NCI-H345 treated with DMSO at 0.1 percent for 48 hours (cell line): ENCODE measurements at regions not wholly inside any gene's neighbourhood (a gene's known extent, or its start where the extent isn't known, plus 50 kb on each side); places are given as distances from the start of the nearest gene placed in this dataset.

ENCODE experiments used
- DNase-seq: peaks from one replicate; lab custom pipeline; 2025; ENCODE audit not compliant: unreplicated experiment; lab: John Stamatoyannopoulos, UW

DNA sequence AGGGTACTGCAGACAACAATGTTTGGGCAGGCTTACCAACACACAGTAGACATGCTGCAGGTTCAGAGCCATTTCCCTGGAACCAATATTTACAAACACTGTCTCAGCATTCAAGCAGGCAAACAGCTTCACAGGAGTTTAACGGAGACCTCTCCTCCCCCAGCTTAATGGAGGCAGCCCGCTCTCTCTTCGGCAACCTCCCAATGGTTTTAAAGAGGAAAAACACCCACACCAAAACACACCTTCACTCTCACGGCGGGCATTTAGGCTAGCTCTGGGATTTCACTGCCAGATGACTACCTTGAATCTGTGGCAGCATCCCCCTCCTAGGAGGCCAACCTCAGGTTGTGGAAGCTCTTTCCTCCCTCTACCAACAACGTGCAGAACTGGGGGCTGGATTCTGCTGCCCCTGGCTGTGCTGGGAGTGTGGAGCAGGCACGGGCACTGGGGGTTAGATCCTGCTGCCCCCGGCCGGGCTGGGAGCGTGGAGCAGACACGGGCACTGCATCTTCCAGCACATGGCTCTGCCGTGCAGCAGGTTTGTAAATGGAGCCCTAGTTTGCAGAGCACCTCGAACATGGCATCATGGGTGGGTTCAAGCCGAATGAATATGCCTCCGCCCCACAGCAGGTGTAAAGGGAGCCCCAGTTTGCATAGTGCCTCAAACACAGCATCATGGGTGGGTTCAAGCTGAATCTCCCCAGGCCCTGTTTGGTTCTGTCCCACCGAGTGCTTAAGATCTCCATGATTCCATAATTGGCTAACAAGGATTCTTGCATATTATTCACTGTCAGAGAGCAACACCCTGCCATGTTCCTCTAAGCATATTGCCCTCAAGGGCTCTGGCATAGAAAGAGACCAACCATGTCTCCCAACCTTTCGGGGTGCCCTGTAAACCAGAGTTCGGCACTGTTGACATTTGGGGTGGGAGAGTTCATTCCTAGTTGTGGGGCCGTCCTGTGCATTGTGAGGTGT lies 86.4 kb downstream of the RBFOX3 start:
- DNase-seq: no peak

- DNase-seq: no peak
Observed at GRCh38 chr17:79522414-79522813, 88.4 kb downstream of the RBFOX3 start.

GRCh38 chr17:79521225-79521624 lies 89.6 kb downstream of the RBFOX3 start:
- DNase-seq: no peak

GRCh38 chr17:79520167-79521165 lies 90.4 kb downstream of the RBFOX3 start:
- DNase-seq: no peak

GRCh38 chr17:79519601-79520000 lies 91.2 kb downstream of the RBFOX3 start:
- no peak for DNase-seq

DNA sequence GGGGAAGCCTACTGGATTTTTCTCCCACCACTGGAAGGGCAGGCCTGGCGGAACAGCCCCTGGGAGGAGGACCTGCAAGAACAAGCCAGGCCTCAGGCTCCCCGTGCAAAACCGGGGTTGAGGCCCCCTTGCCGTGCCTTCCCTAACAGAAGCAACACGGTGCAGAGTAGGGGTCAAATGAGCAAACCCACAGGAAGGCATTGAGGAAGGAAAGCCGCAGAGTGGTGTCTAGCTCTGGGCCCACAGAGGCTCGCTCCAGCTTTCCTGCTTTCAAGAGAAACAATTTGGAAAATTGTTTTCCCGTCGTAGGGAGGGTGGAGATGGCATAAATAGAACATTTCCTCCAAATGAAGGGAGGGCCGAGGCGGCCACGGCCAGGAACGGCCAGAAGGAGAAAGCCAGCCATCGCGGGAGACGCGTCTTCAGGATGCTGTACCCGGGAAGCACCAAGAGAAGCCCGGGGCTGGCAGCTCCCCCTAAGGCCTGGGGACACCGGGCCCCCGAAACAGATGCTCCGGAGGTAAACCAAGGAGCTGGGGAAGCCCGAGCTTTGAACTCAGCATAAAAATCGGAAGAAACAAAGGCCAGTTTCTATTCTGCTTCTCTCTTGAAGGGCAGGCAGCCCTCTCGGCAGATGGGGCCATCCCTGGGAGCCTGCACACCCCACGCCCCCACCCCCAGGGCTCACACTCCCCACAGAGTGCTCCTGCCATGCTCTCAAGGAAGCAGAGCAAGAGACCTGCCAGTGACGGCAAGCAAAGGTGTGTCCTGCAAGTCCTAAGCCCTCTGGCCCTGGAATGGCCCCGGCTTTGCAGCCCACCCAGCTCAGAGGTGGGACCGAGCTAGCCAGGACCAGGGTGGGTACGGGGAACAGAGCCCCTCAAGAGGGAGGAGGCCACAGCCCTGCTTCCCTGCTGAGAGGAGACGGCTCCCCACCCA lies 92.0 kb downstream of the RBFOX3 start:
- no peak for DNase-seq

- no peak for DNase-seq
Observed at GRCh38 chr17:79517827-79518584, 92.8 kb downstream of the RBFOX3 start.

GRCh38 chr17:79515646-79516571 lies 94.9 kb downstream of the RBFOX3 start:
- DNase-seq: no peak

- DNase-seq: no peak
Observed at GRCh38 chr17:79515110-79515509, 95.7 kb downstream of the RBFOX3 start.

GRCh38 chr17:79513820-79514535 lies 96.9 kb downstream of the RBFOX3 start:
- no peak for DNase-seq

- no peak for DNase-seq
Observed at GRCh38 chr17:79513206-79513605, 97.6 kb downstream of the RBFOX3 start.

- DNase-seq: no peak
Observed at GRCh38 chr17:79511471-79511870, 99.4 kb downstream of the RBFOX3 start.

- DNase-seq: no peak
Observed at GRCh38 chr17:79510071-79510470, 100.8 kb downstream of the RBFOX3 start.

GRCh38 chr17:79509490-79509889 lies 101.4 kb downstream of the RBFOX3 start:
- no peak for DNase-seq

GRCh38 chr17:79509008-79509407 lies 101.8 kb downstream of the RBFOX3 start:
- no peak for DNase-seq

DNA sequence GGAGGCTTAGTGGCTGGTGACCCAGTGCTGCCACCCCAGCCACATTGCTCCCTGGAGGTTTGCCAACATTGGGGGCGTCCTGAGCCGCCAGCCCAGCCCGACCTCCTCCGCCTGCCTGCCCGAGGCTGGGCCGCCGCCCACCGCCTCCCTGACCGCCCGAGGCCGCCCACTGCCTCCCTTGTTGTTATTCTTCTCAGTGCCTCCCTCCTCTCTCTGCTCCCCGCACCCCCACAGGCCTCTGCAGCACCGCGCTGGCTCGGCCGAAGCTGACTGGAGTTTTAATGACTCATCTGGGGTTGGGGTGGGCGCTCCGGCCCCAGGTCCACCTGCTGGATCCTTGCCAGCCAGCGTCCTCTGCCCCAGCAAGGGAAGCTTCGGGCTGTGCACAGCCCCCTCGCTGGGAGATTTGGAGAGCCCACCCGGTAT lies 102.5 kb downstream of the RBFOX3 start:
- DNase-seq: no peak

- DNase-seq: no peak
Observed at GRCh38 chr17:79506955-79507354, 103.9 kb downstream of the RBFOX3 start.
